ENCODE measurements at regions not wholly inside any gene's neighbourhood (a gene's known extent, or its start where the extent isn't known, plus 50 kb on each side); places are given as distances from the start of the nearest gene placed in this dataset.

- no peak for TF ChIP-seq CTCF (IDR thresholded peaks at IDR 0.05; ENCODE audit: poor library complexity, severe bottlenecking)
- TF ChIP-seq POLR2AphosphoS5 (IDR thresholded peaks at IDR 0.05) = no peak
- TF ChIP-seq EZH2 (IDR thresholded peaks at IDR 0.05; ENCODE audit: borderline replicate concordance, insufficient read depth, low read length, poor library complexity, severe bottlenecking) = no peak
- TF ChIP-seq REST (IDR thresholded peaks at IDR 0.05; ENCODE audit: borderline replicate concordance) = no peak
- no peak for TF ChIP-seq RAD21 (conservative IDR thresholded peaks at IDR 0.05)
- TF ChIP-seq SMC3 (conservative IDR thresholded peaks at IDR 0.05; ENCODE audit: poor library complexity) = no peak
Measured at GRCh38 chr12:45575417-45575816, 154.1 kb upstream of the ARID2 start.

Measured in neural cell (in vitro differentiated cells).